ENCODE measurements at regions not wholly inside any gene's neighbourhood (a gene's known extent, or its start where the extent isn't known, plus 50 kb on each side); places are given as distances from the start of the nearest gene placed in this dataset.

DNA sequence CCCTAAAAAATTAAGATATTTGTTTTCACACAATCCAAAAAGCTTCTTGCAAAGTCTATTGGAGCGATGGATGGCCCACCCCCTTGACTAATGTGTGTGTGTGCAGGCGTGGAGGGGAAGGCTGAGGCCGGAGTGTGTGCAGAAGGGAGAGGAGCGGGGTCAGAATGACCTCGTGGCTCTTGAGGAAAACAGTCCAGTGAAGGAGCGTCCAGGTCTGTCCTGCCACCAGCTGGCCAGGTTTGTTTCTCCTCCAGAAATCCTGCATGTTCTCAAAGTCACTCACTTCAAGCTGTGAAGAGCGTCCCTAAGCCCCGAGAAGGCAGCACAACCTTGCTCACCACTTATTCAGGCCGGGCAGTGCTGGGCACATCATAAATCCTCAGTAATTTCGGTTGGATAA is 69.5 kb upstream of the SSX2IP start:
- DNase-seq = no peak

DNA sequence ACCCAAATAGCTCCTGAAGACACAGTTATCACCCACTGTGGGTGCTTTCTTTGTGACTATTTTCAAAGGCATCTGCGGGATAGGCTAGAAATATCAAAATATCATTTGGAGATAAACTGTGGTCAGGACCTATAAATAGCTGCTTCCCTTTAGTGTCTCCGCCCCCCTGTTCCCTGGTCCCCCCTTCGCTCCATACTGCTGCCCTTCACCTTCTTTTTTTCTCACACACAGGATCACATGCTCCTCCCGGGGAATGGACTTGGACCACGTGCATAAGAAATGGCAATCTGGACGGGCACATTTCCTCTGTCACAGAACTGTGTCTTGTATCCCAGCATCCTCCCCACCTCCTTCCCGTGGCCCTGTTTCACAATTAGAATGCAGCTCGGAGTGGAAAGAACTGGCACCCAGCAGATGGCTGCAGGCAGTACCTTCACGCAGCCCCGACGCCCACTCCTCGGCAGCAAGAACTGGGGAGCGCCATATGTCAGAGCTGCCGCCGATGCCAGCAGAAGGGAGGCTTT is 68.8 kb upstream of the SSX2IP start:
- no peak for DNase-seq

DNA sequence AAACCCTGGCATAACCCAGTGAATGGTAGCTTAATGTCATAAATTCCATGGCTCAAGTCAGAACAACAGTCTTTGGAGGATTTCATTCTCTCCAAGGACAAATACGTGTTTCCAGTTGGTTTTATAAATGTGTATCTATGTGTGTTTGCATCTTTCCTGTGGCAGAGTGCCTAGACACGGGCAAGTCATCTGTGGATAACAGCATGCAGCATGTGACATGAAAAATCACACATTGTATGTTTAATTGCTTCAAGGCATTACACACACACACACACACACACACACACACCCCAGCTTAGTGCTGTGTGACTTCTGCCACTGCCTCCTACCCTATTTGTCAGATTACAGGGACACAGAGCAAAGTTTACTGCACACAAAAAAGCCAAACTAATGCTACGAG is 68.2 kb upstream of the SSX2IP start:
- no peak for DNase-seq

DNA sequence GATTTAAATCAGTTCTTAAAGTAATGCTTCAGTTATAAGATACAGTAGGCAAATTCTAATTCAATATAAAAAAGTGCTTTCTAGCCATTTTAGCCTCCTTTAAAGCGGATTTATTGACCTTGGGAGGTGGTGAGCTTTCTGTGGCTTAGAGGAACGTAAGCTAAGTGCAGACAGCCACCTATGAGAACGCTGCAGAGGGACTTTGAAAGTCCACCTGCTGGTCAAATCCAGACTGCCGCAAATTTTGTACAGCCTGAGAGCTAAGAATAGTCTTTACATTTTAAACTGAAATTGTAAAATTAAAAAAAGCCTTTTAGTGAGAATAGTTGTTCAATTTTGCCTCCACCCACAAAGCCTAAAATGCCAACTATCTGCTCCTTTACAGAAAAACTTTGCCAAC is 67.0 kb upstream of the SSX2IP start:
- no peak for DNase-seq

DNA sequence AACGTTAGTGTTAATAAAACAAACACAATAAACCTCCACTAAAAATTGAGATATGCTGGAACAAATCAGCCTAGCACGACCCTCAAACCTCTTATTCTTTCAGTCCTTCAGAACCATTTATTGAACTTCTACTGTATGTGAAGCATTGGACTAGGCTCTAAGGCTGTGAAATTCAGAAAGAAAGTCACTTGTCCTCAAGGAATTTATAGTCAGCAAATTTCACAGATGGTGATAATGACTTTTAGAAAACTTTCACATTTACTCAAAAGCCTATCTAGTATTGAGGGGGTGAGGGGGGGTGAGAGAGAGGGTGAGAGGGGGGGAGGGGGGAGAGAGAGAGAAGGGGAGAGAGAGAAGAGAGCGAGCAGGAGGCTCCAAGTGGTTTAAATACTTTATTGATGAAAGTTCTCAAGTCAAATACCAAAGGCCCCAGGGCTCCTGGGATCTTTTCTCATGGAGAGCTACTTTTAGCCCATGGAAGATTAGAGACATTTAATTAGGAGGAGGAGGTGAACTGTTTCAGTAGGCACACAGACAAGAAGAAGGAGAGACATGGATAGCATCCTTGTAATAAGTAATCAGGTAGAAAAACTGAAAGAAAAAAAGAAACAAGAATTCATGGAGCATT is 66.3 kb upstream of the SSX2IP start:
- no peak for DNase-seq

DNA sequence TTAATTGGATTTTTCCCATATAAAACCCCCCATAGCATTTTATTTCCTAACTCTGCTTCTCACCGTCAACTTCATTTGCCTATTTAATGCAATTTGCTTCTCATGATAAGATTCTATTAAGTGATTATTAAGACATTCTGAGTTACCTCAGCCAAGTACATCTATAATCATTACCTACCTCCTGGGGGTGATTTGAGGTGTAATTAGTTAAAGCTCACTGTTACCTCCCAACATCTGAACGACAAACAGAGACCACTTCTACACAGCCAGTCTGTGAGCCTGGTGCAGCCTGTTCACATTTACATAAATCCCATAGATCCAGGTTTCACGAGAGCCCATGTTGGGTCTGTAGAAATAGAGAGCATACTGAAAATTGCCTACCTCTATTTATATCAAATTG is 65.7 kb upstream of the SSX2IP start:
- no peak for DNase-seq

DNA sequence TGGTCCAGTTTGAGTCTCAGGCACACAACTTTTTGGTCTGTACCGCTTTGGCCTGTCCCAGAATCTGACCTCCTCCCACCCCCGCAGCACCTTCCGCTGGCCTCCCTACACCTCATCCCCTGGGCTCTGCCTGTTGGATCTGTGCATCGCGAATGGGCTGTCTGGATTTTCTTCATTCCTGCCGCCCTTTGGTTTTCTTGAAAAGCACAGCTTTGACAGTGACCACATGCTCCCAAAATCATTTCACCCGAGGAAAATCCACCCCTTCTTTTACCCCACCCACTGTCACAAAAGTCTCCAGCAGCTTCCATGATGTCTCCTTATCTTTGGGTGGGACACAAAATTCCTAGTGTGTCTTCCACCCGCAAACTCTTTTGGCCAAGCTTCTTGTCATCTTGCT is 65.0 kb upstream of the SSX2IP start:
- DNase-seq = no peak

DNA sequence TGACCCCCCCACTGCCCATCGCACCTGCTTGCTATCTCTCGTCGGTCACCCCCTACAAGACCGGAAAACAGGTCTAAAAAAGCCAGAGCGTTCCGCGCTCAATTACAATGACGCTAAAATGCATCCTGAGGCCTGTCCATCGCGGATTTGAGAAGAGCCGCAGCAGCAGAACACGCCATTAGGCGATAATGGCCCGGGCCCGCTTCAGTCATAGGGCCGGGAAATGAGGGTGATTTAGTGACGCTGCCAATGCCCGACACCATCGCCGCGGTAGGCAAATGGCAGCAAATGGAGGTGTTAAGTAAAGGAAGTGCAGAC is 64.1 kb upstream of the SSX2IP start:
- no peak for DNase-seq

DNA sequence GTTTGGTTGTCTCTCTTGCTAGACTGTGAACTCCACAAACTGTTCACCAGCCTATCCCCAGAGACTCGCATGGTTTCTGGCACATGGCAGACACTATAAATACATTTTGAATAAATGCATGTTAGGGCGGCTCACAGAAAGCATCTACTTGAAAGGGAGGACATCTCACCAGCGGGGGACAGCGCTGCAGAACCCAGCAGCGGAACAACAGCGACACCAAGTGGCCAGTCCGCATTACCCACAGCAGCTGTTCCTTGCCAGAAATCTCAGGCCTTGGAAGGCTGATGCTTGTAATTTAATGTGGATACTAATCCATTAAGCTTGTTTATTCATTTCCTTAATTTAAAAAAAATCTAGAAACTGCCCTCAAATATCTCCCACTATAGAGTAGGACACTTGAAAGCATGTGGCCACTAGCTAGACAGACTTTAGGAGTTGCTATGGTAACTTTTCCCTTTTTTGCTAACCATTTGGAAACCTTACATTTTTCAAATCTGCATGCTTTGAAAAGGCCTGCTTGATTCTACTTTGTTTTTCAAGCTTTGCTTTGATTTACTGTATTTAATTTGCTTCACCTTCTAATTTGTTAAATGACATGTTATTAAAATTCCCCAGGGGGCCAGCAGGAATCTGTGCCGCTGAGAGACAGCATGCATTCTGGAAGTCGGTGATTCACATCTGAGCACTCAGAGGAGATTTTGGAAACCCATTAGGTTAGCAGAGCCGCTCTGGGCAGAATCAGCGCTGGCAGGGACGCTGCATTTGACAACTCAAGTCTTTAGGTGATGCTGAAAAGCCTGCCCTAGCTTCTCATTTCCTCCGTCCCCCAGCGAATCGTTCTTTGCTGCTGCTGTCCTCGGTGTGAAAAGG is 63.5 kb upstream of the SSX2IP start:
- peak; percentile 71 for DNase-seq

DNA sequence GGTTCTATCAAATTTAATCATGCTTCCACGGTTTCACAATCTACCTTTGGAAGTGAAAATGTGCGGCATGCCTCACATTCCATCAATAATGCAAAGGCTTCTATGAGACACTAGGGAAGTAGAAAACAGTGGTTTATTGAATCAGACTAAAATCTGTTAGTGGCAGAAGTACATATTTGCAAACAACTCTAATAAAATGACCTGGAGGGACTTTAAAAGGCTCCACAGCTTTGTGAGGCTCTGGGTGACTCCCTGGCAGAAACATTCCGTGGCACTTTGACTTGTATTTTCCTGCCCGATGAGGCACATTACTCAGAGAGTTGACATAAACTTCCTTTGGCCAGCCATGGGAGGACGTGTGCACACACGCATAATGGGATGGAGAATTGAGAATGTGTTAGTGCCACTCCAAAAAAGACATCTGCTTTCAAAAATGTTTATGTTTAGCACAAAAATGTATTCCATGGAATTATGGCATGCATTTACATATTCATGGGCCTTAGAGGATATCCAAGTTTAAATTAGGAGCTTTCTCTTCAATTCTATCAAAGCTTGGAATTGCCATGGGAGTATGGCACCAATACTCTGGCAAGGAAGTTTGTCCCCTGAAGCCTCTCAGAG is 60.0 kb upstream of the SSX2IP start:
- DNase-seq = no peak

DNA sequence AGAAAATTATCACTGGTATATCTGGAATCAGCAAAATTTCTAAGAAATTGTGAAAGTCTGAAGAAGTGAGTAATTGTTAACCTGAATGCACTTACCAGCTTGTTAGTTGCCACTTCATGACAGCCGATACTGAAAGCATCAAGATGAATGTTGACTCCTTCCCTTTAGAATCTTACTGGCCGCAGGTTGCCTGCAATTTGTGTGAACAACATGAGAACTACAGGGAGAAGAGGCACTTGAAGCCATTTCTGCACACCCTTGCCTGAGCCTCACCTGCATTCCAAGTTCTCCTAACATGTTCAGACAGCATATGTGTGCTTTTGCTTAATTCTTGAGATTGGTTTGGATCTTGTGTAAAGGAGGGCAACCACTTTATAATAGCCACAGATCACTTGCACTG is 59.2 kb upstream of the SSX2IP start:
- DNase-seq = no peak

DNA sequence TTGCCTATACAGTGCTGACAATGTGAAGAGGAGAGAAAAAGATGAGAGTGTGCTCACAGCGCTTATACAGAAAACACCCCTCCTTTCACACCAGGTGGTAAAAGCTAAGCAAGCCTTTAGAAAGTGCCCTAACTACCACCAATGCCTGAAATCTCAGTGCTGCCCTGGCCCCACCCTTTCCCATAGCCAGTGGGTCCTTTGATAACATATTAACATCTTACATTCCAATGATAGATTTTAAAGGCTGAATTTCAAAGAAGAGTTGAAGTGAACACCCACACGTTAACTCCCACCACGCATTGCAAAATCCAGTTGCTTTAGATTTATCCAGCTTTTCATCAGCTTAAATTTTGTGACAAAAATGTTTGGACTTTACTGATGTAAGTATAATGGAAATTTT is 58.1 kb upstream of the SSX2IP start:
- DNase-seq = no peak

DNA sequence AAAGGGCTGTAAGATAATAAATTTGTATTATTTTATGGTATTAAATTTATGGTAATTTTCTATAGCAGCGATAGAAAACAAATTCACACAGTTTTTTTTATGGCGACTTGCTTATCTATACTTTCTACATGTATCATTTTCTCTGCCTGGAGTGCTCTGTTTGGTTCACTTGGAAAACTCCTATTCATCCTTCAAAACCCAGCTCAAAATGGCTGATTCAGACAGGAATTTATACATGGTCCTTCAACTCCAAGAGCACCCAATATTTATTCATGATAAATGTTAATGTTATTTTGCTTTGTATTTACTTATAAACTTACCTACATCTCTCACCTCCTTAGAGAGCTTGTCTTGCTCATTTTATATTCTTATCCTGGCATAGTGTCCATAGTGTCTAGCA is 55.6 kb upstream of the SSX2IP start:
- DNase-seq = no peak

DNA sequence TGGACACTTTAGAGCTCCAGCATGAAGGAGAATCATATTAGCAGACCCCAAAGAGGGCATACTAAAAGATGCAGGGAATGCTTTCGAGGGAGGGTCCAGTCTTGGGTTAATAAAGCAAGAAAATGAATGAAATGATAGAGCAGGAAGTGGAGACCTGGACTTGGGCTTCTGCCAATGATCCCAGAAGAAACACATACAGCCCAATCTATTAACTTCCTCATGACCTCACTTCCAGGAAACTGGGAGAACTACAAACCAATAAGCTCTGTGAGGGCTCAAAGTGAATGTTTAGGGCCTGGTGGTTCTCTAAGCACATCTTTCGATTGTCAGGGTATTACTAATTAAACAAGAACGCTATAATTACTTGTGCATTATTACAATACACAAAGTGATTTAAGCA is 53.6 kb upstream of the SSX2IP start:
- DNase-seq = no peak

DNA sequence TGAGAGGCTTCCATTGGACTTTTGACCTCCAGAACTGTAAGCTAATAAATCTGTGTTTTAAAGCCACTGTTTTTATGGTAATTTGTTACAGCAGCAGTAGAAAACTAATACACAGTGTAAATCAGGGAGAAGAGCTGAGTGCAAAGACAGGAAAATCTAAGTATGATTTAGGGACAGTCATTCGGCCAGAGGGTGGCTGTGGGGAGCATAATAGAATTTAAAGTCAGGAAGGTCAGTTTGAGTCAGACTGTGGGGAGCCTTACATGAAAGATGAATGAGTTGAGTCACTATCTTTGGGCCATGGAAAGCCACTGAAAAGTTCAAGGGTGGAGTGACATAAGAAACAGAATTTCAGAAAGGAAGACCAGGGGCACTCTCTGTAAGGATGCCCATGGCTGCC is 52.4 kb upstream of the SSX2IP start:
- no peak for DNase-seq

DNA sequence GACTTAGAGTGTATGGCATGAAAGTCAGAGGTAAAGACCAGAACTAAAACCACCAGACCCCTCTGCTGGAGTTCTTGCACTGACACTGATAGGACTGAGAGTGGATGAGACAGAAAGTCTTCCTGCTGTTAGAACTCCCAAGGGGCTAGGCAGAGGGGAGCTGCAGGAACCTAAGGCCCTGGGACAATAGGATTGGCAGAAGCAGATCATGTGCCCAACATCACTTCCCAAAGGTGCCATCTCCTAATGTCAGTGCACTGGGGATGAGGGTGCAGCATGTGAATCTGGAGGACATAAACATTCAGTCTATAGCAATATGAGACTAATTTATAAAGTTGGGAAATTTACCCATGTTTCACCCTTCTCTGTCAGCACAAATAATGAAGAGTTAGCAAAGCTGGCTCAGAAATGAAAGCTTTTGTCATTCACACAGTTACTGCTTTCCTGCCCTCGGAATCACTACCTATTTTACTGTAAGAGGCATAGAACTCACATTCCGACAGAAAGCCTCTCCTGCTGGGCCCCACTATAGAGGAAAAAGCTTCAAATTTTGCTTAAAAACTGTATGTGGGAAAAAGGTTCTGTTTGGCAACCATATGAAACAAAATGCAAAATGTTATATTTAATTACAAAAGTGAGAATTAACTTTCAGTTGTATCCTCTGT is 49.9 kb upstream of the SSX2IP start:
- DNase-seq = no peak
